Ascending aorta (tissue), 2 donors: ENCODE measurements at regions not wholly inside any gene's neighbourhood (a gene's known extent, or its start where the extent isn't known, plus 50 kb on each side); places are given as distances from the start of the nearest gene placed in this dataset.
A peak's percentile ranks its signal among the peaks of the same experiment; 100 is the strongest.

ENCODE experiments used
- DNase-seq, 2 donors: peaks; one replicate each; pipeline ENCODE4 v3.0.0-alpha.2; 2019; ENCODE audit warnings: low spot score in 2 of 2
- H3K27ac ChIP-seq, 2 donors: fragments of 200-600 bp; sonication (generic); one replicate each; pipeline ENCODE4 v1.5.1; 2016 to 2017; ENCODE audit warnings: mild to moderate bottlenecking in 1 of 2
- H3K27me3 ChIP-seq: fragments of 200-600 bp; sonication (generic); one replicate; pipeline ENCODE4 v1.5.1; 2017
- H3K36me3 ChIP-seq, 2 donors: fragments of 200-600 bp; sonication (generic); one replicate each; pipeline ENCODE4 v1.5.1; 2016
- H3K4me1 ChIP-seq, 2 donors: fragments of 200-600 bp; sonication (generic); one replicate each; pipeline ENCODE4 v1.5.1; 2016 to 2017; ENCODE audit warnings: mild to moderate bottlenecking in 1 of 2
- H3K4me3 ChIP-seq, 2 donors: fragments of 200-600 bp; sonication (generic); one replicate each; pipeline ENCODE4 v1.5.1; 2016 to 2017; ENCODE audit warnings: mild to moderate bottlenecking in 1 of 2
- H3K9me3 ChIP-seq, 2 donors: fragments of 200-600 bp; sonication (generic); one replicate each; pipeline ENCODE4 v1.5.1; 2016
- intact Hi-C: fragments of 100-400 bp; cut with DNase I; formaldehyde crosslinking; loops from one replicate; pipeline ENCODE4 v1.15.1; 2023
- TF ChIP-seq, protein P1 (sequence below), 3 experiments: fragments of 200-600 bp in 2 of 3; fragments of 450-650 bp in 1 of 3; sonication (generic) in 2 of 3; IDR thresholded peaks; one replicate each; pipeline ENCODE4 v1.5.1; 2016 to 2019; ENCODE audit warnings: antibody characterized with exemption in 3 of 3, mild to moderate bottlenecking in 1 of 3, moderate library complexity in 1 of 3

- Histone ChIP-seq H3K27ac (peak overlapping the region; percentile 11 to 28), H3K4me3 (no peak overlapping the region), H3K9me3 (peaks cover 0 to 18% of the 10 kb centered on the region in 2 donors), H3K4me1 (peaks cover 9 to 17% of the 10 kb centered on the region in 2 donors), H3K36me3 (no peaks in the 10 kb centered on the region), H3K27me3 (no peaks in the 10 kb centered on the region)
- peak in 1 of 2 donors; percentile 63 for DNase-seq
- TF ChIP-seq, protein P1, sequence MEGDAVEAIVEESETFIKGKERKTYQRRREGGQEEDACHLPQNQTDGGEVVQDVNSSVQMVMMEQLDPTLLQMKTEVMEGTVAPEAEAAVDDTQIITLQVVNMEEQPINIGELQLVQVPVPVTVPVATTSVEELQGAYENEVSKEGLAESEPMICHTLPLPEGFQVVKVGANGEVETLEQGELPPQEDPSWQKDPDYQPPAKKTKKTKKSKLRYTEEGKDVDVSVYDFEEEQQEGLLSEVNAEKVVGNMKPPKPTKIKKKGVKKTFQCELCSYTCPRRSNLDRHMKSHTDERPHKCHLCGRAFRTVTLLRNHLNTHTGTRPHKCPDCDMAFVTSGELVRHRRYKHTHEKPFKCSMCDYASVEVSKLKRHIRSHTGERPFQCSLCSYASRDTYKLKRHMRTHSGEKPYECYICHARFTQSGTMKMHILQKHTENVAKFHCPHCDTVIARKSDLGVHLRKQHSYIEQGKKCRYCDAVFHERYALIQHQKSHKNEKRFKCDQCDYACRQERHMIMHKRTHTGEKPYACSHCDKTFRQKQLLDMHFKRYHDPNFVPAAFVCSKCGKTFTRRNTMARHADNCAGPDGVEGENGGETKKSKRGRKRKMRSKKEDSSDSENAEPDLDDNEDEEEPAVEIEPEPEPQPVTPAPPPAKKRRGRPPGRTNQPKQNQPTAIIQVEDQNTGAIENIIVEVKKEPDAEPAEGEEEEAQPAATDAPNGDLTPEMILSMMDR (IDR thresholded peaks at IDR 0.05), result no peak
- intact Hi-C loops, result no loop called here
Observed at GRCh38 chr7:73966062-73966940, 61.7 kb upstream of the ELN start.

- Histone ChIP-seq H3K4me1 (peaks cover 9 to 21% of the 10 kb centered on the region in 2 donors), H3K9me3 (peaks cover 0 to 18% of the 10 kb centered on the region in 2 donors), H3K36me3 (no peaks in the 10 kb centered on the region), H3K27ac (peak overlapping the region; percentile 11 to 28), H3K27me3 (no peaks in the 10 kb centered on the region), H3K4me3 (no peak overlapping the region)
- peak in 1 of 2 donors; percentile 64 for DNase-seq
- TF ChIP-seq, protein P1 (IDR thresholded peaks at IDR 0.05), result no peak
- intact Hi-C loops, result no loop called here
Observed at GRCh38 chr7:73966941-73967831, 60.8 kb upstream of the ELN start.

DNA sequence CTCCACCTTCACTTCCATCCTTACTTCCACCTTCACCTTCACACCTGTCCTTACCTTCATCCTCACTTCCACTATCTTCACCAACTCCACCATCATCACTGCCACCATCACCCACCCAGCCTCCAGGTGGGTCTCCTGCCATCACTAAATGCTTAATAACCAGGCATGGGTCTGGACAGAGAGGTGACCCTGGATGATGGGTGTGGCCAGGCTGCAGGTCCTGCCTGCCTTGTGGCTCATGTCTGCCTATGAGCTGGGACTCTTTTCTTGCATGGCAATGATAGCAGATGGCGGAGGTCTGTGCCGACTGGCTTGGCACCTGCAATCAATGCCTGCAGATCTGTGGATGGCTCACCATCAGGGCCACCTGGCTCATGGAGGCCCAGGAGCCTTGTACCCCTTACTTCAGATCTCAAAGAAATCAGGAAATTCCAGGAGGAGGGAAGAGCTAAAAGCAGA, 60.1 kb upstream of the ELN start:
- Histone ChIP-seq H3K27me3 (no peaks in the 10 kb centered on the region), H3K36me3 (no peaks in the 10 kb centered on the region), H3K9me3 (peaks cover 0 to 16% of the 10 kb centered on the region in 2 donors), H3K4me1 (peaks cover 9 to 22% of the 10 kb centered on the region in 2 donors), H3K4me3 (no peak overlapping the region), H3K27ac (peak overlapping the region; percentile 31 to 57)
- peak in 1 of 2 donors; percentile 59 for DNase-seq
- intact Hi-C loops, result no loop called here
- TF ChIP-seq, protein P1 (IDR thresholded peaks at IDR 0.05), result no peak

- TF ChIP-seq, protein P1 (IDR thresholded peaks at IDR 0.05), result no peak
- Histone ChIP-seq H3K4me1 (peaks cover 9 to 28% of the 10 kb centered on the region in 2 donors), H3K9me3 (peaks cover 0 to 10% of the 10 kb centered on the region in 2 donors), H3K27ac (peak overlapping the region; percentile 57 to 70), H3K27me3 (no peaks in the 10 kb centered on the region), H3K4me3 (no peak overlapping the region), H3K36me3 (no peaks in the 10 kb centered on the region)
- intact Hi-C loops, result no loop called here
- peak in 1 of 2 donors; percentile 73 for DNase-seq
Observed at GRCh38 chr7:73968487-73968886, 59.5 kb upstream of the ELN start.

DNA sequence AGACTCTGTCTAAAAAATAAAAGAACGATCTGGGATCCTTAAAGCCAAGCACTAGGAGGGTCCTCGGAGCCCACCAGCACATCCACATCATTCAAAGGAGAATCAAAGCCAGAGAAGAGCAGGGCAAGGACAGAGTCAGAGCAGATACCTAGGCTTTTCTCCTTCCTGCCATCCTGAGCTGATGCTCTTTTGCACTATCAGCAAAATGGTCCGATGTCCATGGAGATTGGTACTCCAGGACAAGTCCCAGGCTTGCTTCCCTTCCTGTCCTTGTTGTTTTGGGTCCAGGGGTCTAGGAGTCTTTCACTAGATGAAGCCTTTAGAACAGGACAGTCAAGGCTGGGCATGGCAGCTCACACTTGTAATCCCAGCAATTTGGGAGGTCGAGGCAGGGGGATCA, 58.0 kb upstream of the ELN start:
- Histone ChIP-seq H3K4me1 (peaks cover 12 to 37% of the 10 kb centered on the region in 2 donors), H3K9me3 (no peaks in the 10 kb centered on the region), H3K27ac (peak overlapping the region in 1 of 2 donors; percentile 24), H3K4me3 (no peak overlapping the region), H3K27me3 (no peaks in the 10 kb centered on the region), H3K36me3 (no peaks in the 10 kb centered on the region)
- intact Hi-C loops, result loop anchor here (2.0 kb wide), 2 partner anchors 17 to 69 kb away; no protein-coding TSS in a partner anchor
- no peak for DNase-seq
- TF ChIP-seq, protein P1 (IDR thresholded peaks at IDR 0.05), result no peak
